Sigmoid colon (tissue), 4 donors: ENCODE measurements at regions not wholly inside any gene's neighbourhood (a gene's known extent, or its start where the extent isn't known, plus 50 kb on each side); places are given as distances from the start of the nearest gene placed in this dataset.

Source experiments
- POLR2A ChIP-seq, 2 donors: fragments of 450-650 bp; IDR thresholded peaks; one replicate each; pipeline ENCODE4 v1.6.1; 2016; ENCODE audit warnings: antibody characterized with exemption in 2 of 2, mild to moderate bottlenecking in 2 of 2, moderate library complexity in 2 of 2
- POLR2AphosphoS5 ChIP-seq, 4 donors: sonication (generic); formaldehyde crosslinking; IDR thresholded peaks; one replicate each; pipeline ENCODE4 v1.6.1; 2017; ENCODE audit warnings: antibody characterized with exemption in 4 of 4
- TF ChIP-seq, protein P1 (sequence below), 4 experiments: fragments of 450-650 bp in 3 of 4; fragments of 200-600 bp in 1 of 4; IDR thresholded peaks; one replicate each; pipeline ENCODE4 v1.5.1; 2016 to 2019; ENCODE audit warnings: antibody characterized with exemption in 4 of 4, mild to moderate bottlenecking in 3 of 4, moderate library complexity in 2 of 4

DNA sequence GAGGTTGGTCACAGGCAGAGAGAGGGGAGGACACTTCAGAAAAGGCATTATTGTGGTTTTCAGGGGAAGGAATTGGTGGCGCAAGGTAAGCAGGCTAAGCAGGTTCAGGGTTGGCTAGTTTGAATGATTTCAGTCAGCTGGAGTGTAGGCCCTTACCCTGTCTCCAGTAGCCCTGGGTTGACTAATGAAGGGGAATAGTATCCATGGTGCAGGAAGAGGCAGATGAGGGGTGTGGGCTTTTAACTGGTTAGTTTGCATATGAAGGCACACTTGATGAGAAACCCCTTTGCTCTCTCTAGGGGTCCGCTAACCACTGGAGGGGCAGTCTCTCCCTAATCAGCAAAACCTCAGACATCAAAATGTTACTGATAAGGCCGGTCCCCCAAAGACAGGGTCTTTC is 249.7 kb downstream of the AASDHPPT start:
- TF ChIP-seq, protein P1, sequence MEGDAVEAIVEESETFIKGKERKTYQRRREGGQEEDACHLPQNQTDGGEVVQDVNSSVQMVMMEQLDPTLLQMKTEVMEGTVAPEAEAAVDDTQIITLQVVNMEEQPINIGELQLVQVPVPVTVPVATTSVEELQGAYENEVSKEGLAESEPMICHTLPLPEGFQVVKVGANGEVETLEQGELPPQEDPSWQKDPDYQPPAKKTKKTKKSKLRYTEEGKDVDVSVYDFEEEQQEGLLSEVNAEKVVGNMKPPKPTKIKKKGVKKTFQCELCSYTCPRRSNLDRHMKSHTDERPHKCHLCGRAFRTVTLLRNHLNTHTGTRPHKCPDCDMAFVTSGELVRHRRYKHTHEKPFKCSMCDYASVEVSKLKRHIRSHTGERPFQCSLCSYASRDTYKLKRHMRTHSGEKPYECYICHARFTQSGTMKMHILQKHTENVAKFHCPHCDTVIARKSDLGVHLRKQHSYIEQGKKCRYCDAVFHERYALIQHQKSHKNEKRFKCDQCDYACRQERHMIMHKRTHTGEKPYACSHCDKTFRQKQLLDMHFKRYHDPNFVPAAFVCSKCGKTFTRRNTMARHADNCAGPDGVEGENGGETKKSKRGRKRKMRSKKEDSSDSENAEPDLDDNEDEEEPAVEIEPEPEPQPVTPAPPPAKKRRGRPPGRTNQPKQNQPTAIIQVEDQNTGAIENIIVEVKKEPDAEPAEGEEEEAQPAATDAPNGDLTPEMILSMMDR (IDR thresholded peaks at IDR 0.05): no peak
- TF ChIP-seq POLR2A (IDR thresholded peaks at IDR 0.05) (no peak), POLR2AphosphoS5 (IDR thresholded peaks at IDR 0.05) (no peak)
